Naive B cell (primary cell): ENCODE measurements at regions not wholly inside any gene's neighbourhood (a gene's known extent, or its start where the extent isn't known, plus 50 kb on each side); places are given as distances from the start of the nearest gene placed in this dataset.

Experiments
- ATAC-seq, 2 donors: fragments of 150-1000 bp; cut with Tn5 transposase; 2 replicates each; pipeline ENCODE4 v1.10.0; 2021; ENCODE audit warnings: low read depth in 2 of 2, mild to moderate bottlenecking in 2 of 2, moderate library complexity in 2 of 2
- DNase-seq: peaks from one replicate; pipeline ENCODE4 v3.0.0; 2022
- H3K27ac Mint-ChIP-seq, 6 donors: one replicate each; pipeline ENCODE4 v1.8.0; 2020 to 2022; ENCODE audit warnings: mild to moderate bottlenecking in 6 of 6, mixed read lengths in 6 of 6, moderate library complexity in 5 of 6, inconsistent platforms in 2 of 6
- H3K27me3 Mint-ChIP-seq, 3 donors: one replicate each; pipeline ENCODE4 v1.8.0; 2021 to 2022; ENCODE audit warnings: mixed read lengths in 3 of 3, mild to moderate bottlenecking in 1 of 3
- H3K36me3 Mint-ChIP-seq, 2 donors: one replicate each; pipeline ENCODE4 v1.8.0; 2020 to 2022; ENCODE audit warnings: mixed read lengths in 2 of 2, inconsistent platforms in 1 of 2, mild to moderate bottlenecking in 1 of 2
- H3K4me1 Mint-ChIP-seq, 3 donors: one replicate each; pipeline ENCODE4 v1.8.0; 2020 to 2022; ENCODE audit warnings: mixed read lengths in 3 of 3, inconsistent platforms in 1 of 3, mild to moderate bottlenecking in 1 of 3, moderate library complexity in 1 of 3
- H3K4me3 Mint-ChIP-seq, 8 donors: one replicate each; pipeline ENCODE4 v1.8.0; 2020 to 2022; ENCODE audit warnings: mild to moderate bottlenecking in 8 of 8, mixed read lengths in 8 of 8, moderate library complexity in 8 of 8, inconsistent platforms in 2 of 8
- H3K9me3 Mint-ChIP-seq, 7 donors: one replicate each; pipeline ENCODE4 v1.8.0; 2020 to 2022; ENCODE audit warnings: mixed read lengths in 7 of 7, mild to moderate bottlenecking in 5 of 7, inconsistent platforms in 2 of 7, moderate library complexity in 1 of 7

GRCh38 chr11:120019191-120019590 is 118.7 kb downstream of the TRIM29 start:
- Mint-ChIP-seq H3K9me3 (peaks cover 0 to 2% (median 0%) of the 10 kb centered on the region in 7 donors), H3K4me1 (no peaks in the 10 kb centered on the region), H3K27me3 (peaks cover 35 to 69% (median 56%) of the 10 kb centered on the region in 3 donors), H3K27ac (no peak overlapping the region), H3K36me3 (no peaks in the 10 kb centered on the region), H3K4me3 (no peak overlapping the region)
- ATAC-seq (no peak), DNase-seq (no peak)

- Mint-ChIP-seq H3K27me3 (peaks cover 41 to 61% (median 55%) of the 10 kb centered on the region in 3 donors), H3K4me1 (no peaks in the 10 kb centered on the region), H3K4me3 (no peak overlapping the region), H3K9me3 (peaks cover 0 to 2% (median 0%) of the 10 kb centered on the region in 7 donors), H3K27ac (no peak overlapping the region), H3K36me3 (no peaks in the 10 kb centered on the region)
- ATAC-seq (no peak), DNase-seq (no peak)
Measured at GRCh38 chr11:120017582-120018150, 120.2 kb downstream of the TRIM29 start.

- Mint-ChIP-seq H3K9me3 (peaks cover 0 to 2% (median 0%) of the 10 kb centered on the region in 7 donors), H3K4me1 (no peaks in the 10 kb centered on the region), H3K27me3 (peaks cover 56 to 80% (median 77%) of the 10 kb centered on the region in 3 donors), H3K4me3 (no peak overlapping the region), H3K36me3 (no peaks in the 10 kb centered on the region), H3K27ac (peak overlapping the region in 1 of 6 donors; percentile 37)
- DNase-seq (no peak), ATAC-seq (no peak)
Measured at GRCh38 chr11:120013325-120014250, 124.3 kb downstream of the TRIM29 start.

- H3K36me3 Mint-ChIP-seq, result no peaks in the 10 kb centered on the region
- no peak overlapping the region for H3K4me3 Mint-ChIP-seq
- DNase-seq, result no peak
- no peak overlapping the region for H3K27ac Mint-ChIP-seq
- no peak for ATAC-seq
- peaks cover 53 to 79% (median 74%) of the 10 kb centered on the region in 3 donors for H3K27me3 Mint-ChIP-seq
- H3K4me1 Mint-ChIP-seq, result no peaks in the 10 kb centered on the region
- peaks cover 0 to 2% (median 0%) of the 10 kb centered on the region in 7 donors for H3K9me3 Mint-ChIP-seq
Measured at GRCh38 chr11:120012245-120012644, 125.7 kb downstream of the TRIM29 start.

DNA sequence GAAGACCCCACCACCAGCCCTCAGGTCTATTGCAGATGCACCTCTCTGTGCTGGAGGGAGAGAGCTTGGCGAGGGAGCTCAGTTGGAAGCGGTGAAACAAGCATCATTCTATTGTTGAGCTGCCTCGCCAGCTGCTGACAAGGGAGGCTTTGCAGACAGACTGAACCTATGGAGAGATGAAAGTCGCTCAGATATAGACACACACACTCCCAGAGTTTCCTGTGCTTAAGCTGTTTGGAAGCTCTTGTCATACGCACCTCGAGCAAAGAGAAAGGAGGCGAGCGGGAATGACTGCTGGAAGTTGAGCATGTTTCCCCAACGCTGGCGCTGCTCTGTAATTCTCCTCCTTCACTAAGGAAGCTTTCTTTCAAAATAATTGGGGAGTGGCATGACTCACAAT is 126.1 kb downstream of the TRIM29 start:
- Mint-ChIP-seq H3K9me3 (peaks cover 0 to 2% (median 0%) of the 10 kb centered on the region in 7 donors), H3K4me3 (no peak overlapping the region), H3K27me3 (peaks cover 51 to 75% (median 71%) of the 10 kb centered on the region in 3 donors), H3K27ac (no peak overlapping the region), H3K36me3 (no peaks in the 10 kb centered on the region), H3K4me1 (no peaks in the 10 kb centered on the region)
- DNase-seq (no peak), ATAC-seq (no peak)

- peaks cover 40 to 65% (median 61%) of the 10 kb centered on the region in 3 donors for H3K27me3 Mint-ChIP-seq
- no peak overlapping the region for H3K27ac Mint-ChIP-seq
- DNase-seq (no peak), ATAC-seq (no peak)
- H3K4me1 Mint-ChIP-seq, result no peaks in the 10 kb centered on the region
- H3K4me3 Mint-ChIP-seq, result no peak overlapping the region
- no peaks in the 10 kb centered on the region for H3K36me3 Mint-ChIP-seq
- peaks cover 0 to 3% (median 0%) of the 10 kb centered on the region in 7 donors for H3K9me3 Mint-ChIP-seq
Measured at GRCh38 chr11:120010775-120011174, 127.1 kb downstream of the TRIM29 start.

- no peaks in the 10 kb centered on the region for H3K4me1 Mint-ChIP-seq
- DNase-seq (no peak), ATAC-seq (no peak)
- H3K36me3 Mint-ChIP-seq, result no peaks in the 10 kb centered on the region
- H3K9me3 Mint-ChIP-seq, result peaks cover 0 to 3% (median 0%) of the 10 kb centered on the region in 7 donors
- no peak overlapping the region for H3K27ac Mint-ChIP-seq
- no peak overlapping the region for H3K4me3 Mint-ChIP-seq
- peaks cover 34 to 56% (median 52%) of the 10 kb centered on the region in 3 donors for H3K27me3 Mint-ChIP-seq
Measured at GRCh38 chr11:120009938-120010337, 128.0 kb downstream of the TRIM29 start.

- H3K9me3 Mint-ChIP-seq, result peaks cover 0 to 3% (median 0%) of the 10 kb centered on the region in 7 donors
- H3K36me3 Mint-ChIP-seq, result no peaks in the 10 kb centered on the region
- ATAC-seq (no peak), DNase-seq (no peak)
- H3K4me3 Mint-ChIP-seq, result no peak overlapping the region
- peaks cover 27 to 56% (median 51%) of the 10 kb centered on the region in 3 donors for H3K27me3 Mint-ChIP-seq
- H3K4me1 Mint-ChIP-seq, result no peaks in the 10 kb centered on the region
- no peak overlapping the region for H3K27ac Mint-ChIP-seq
Measured at GRCh38 chr11:120007144-120007543, 130.8 kb downstream of the TRIM29 start.

DNA sequence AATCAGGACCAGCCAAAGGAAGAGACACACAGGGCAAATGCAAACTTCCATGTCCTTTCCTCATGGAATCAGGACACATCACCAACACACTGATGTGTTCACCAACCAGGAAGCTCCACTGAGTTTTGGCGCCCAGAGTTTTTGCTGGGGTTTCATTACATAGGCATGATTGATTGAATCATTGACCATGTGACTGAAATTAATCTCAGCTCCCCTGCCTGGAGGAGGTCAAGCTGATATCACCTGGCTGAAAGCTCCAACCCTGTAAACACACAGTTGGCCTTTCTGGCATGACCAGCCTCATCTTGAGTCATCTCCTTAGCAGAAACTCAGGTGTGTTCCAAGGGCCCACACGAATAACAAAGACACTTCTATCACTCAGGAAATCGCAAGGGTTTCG is 133.2 kb downstream of the TRIM29 start:
- Mint-ChIP-seq H3K9me3 (peaks cover 0 to 11% (median 3%) of the 10 kb centered on the region in 7 donors), H3K4me1 (no peaks in the 10 kb centered on the region), H3K4me3 (no peak overlapping the region), H3K27me3 (peaks cover 22 to 47% (median 45%) of the 10 kb centered on the region in 3 donors), H3K27ac (no peak overlapping the region), H3K36me3 (no peaks in the 10 kb centered on the region)
- DNase-seq (no peak), ATAC-seq (no peak)

DNA sequence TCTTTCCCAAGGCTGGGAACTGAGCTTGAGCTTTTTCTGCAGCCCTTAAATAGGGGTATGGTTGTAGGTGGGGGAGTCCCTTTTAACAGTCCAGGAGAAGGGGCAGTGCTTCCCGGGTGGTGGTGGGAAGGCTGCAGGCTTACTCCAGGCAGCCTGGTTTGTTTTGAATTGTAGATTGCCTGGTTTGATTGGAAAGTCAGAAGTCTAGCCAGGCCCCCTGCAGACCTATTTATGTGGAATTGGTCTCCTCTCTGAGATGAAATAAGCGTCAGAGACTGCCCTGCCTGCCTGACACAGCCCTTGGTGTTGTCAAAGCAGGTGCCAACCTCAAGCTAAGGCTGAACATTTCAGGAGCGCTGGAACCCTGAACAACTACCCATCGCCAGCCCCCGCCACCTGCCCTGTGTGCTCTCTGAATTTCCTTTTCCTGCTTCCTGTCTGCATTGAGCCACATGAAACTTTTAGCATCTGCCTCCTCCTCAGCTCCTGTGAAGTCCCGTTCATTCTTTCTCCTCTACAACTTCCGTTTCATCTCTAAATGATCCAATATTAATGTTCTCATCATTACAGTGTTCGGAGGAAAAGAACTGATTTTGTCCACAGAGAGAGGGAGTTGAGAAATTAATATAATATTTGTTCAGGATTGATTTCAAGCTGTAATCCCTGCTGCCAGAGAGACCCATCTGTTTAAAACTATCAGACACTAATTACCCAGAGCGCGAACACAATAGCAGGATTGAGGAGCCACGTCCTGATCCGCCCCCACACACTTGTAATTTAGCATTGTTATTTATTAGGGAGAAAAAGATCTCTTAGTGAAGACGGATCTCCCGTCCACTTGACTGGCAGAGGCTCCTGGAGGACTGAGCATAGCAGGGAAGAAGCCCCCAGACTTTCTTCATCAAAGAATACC is 136.5 kb downstream of the TRIM29 start:
- Mint-ChIP-seq H3K4me3 (no peak overlapping the region), H3K4me1 (no peaks in the 10 kb centered on the region), H3K36me3 (no peaks in the 10 kb centered on the region), H3K27me3 (peaks cover 8 to 34% (median 28%) of the 10 kb centered on the region in 3 donors), H3K27ac (no peak overlapping the region), H3K9me3 (peaks cover 0 to 13% (median 4%) of the 10 kb centered on the region in 7 donors)
- DNase-seq (no peak), ATAC-seq (no peak)

- DNase-seq (no peak), ATAC-seq (no peak)
- H3K4me3 Mint-ChIP-seq, result no peak overlapping the region
- H3K36me3 Mint-ChIP-seq, result no peaks in the 10 kb centered on the region
- no peak overlapping the region for H3K27ac Mint-ChIP-seq
- H3K9me3 Mint-ChIP-seq, result peaks cover 0 to 13% (median 4%) of the 10 kb centered on the region in 7 donors
- no peaks in the 10 kb centered on the region for H3K4me1 Mint-ChIP-seq
- H3K27me3 Mint-ChIP-seq, result peaks cover 8 to 38% (median 34%) of the 10 kb centered on the region in 3 donors
Measured at GRCh38 chr11:119999220-119999619, 138.7 kb downstream of the TRIM29 start.

- Mint-ChIP-seq H3K27ac (no peak overlapping the region), H3K4me1 (no peaks in the 10 kb centered on the region), H3K4me3 (no peak overlapping the region), H3K9me3 (peaks cover 0 to 13% (median 4%) of the 10 kb centered on the region in 7 donors), H3K36me3 (no peaks in the 10 kb centered on the region), H3K27me3 (peaks cover 10 to 15% (median 15%) of the 10 kb centered on the region in 3 donors)
- ATAC-seq, result no peak
- DNase-seq, result no peak
Measured at GRCh38 chr11:119996556-119996955, 141.4 kb downstream of the TRIM29 start.
